ENCODE measurements at regions not wholly inside any gene's neighbourhood (a gene's known extent, or its start where the extent isn't known, plus 50 kb on each side); places are given as distances from the start of the nearest gene placed in this dataset.
"Not testable (repeated sequence)": the region's sequence is repeated elsewhere in the genome, so short reads cannot be mapped to it uniquely, and the experiment has no call there.

DNA sequence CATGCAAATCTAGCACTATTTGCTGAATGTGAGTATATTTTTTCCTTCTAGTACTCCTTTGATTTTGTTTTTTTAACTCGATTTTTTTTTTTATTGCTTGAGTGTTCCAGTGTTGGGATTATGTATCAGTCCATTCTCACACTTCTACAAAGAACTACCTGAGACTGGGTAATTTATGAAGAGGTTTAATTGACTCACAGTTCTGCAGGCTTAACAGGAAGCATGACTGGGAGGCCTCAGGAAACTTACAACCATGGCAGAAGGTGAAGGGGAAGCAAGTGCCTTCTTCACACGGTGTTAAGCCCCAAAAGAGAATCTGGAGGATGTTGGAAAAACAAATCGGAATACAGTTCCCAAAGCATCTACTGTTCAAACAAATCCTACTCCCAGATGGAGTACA lies 69.1 kb downstream of the ZNF518B start:
- not testable (repeated sequence) for DNase-seq; H3K36me3 ChIP-seq (ENCODE audit: control insufficient read depth, insufficient read depth, low read length); H3K9me3 ChIP-seq (replicated peaks; ENCODE audit: control insufficient read depth, low read depth, low read length); H3K27me3 ChIP-seq (ENCODE audit: control insufficient read depth, insufficient read depth, low read length); H3K4me1 ChIP-seq (ENCODE audit: control insufficient read depth, insufficient read depth, low read length); H3K4me3 ChIP-seq (ENCODE audit: low read length); H3K27ac ChIP-seq (ENCODE audit: low read length)
- WGBS (ENCODE audit: insufficient coverage), result no CpG with 5 or more reads among the region's 3 CpGs

DNA sequence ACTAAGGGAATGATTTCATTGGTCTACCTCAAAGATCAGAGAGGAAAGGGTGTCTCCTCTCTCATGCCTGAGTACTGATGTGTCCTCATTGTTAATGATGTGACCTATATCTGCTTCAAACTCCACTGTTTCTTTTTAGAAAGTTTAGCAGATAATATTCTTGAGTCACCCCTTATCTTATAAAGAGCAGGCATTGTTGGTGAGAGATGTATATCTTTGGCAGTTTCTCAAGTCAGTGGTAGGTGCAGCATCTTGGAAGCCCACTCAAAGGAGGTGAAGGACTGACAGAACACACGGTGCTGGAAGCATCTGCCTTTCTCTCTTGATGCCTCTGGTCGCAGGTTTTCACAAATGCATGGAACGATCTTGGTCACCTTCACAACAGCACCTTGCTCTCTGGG lies 71.2 kb downstream of the ZNF518B start:
- Histone ChIP-seq H3K4me3 (ENCODE audit: low read length) (no peak overlapping the region), H3K27ac (ENCODE audit: low read length) (no peak overlapping the region), H3K27me3 (ENCODE audit: control insufficient read depth, insufficient read depth, low read length) (no peaks in the 10 kb centered on the region), H3K9me3 (replicated peaks; ENCODE audit: control insufficient read depth, low read depth, low read length) (no peaks in the 10 kb centered on the region), H3K36me3 (ENCODE audit: control insufficient read depth, insufficient read depth, low read length) (no peaks in the 10 kb centered on the region), H3K4me1 (ENCODE audit: control insufficient read depth, insufficient read depth, low read length) (no peaks in the 10 kb centered on the region)
- WGBS (ENCODE audit: insufficient coverage), result 57% methylated on average over 1 of the region's 3 CpGs
- DNase-seq, result no peak

DNA sequence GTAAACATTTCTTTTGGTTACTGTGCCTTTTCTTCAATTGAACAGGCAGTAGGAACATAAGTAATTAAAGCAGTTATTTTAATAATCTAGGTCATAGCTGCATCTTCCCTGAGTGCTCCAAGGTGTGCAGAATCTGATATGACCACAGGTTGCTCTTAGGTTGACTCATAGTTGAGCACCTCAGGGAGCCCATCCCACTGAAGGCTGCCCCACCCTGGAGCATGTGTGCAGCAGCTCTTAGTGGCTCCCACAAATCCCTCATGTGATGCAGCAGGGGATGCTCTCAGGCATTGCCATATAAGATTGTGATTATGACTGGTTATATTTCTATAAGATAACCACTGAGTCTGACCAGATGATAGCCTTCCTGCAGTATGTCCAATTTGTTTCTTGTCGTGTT lies 72.3 kb downstream of the ZNF518B start:
- no peaks in the 10 kb centered on the region for H3K27me3 ChIP-seq (ENCODE audit: control insufficient read depth, insufficient read depth, low read length)
- no peak overlapping the region for H3K27ac ChIP-seq (ENCODE audit: low read length)
- no peak for DNase-seq
- H3K4me1 ChIP-seq (ENCODE audit: control insufficient read depth, insufficient read depth, low read length), result no peaks in the 10 kb centered on the region
- WGBS (ENCODE audit: insufficient coverage), result no CpG with 5 or more reads among the region's 1 CpG
- H3K4me3 ChIP-seq (ENCODE audit: low read length), result no peak overlapping the region
- H3K9me3 ChIP-seq (replicated peaks; ENCODE audit: control insufficient read depth, low read depth, low read length), result no peaks in the 10 kb centered on the region
- no peaks in the 10 kb centered on the region for H3K36me3 ChIP-seq (ENCODE audit: control insufficient read depth, insufficient read depth, low read length)

DNA sequence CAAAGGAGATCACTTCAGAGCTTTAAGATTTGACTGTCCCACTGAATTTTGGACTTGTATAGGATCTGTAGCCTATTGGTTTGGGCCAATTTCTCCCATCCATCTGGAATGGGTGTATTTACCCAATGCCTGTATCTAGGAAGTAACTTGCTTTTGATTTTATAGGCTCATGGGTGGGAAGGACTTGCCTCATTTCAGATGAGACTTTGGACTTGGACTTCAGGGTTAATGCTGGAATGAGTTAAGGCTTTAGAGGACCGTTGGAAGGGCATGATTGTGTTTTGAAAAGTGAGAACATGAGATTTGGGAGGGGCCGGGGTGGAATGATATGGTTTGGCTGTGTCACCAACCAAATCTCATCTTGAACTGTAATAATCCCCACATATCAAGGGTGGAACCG lies 73.8 kb downstream of the ZNF518B start:
- DNase-seq, result no peak
- WGBS (ENCODE audit: insufficient coverage), result no CpG with 5 or more reads among the region's 3 CpGs
- Histone ChIP-seq H3K36me3 (ENCODE audit: control insufficient read depth, insufficient read depth, low read length) (no peaks in the 10 kb centered on the region), H3K27ac (ENCODE audit: low read length) (no peak overlapping the region), H3K4me3 (ENCODE audit: low read length) (no peak overlapping the region), H3K9me3 (replicated peaks; ENCODE audit: control insufficient read depth, low read depth, low read length) (no peaks in the 10 kb centered on the region), H3K4me1 (ENCODE audit: control insufficient read depth, insufficient read depth, low read length) (no peaks in the 10 kb centered on the region), H3K27me3 (ENCODE audit: control insufficient read depth, insufficient read depth, low read length) (no peaks in the 10 kb centered on the region)

DNA sequence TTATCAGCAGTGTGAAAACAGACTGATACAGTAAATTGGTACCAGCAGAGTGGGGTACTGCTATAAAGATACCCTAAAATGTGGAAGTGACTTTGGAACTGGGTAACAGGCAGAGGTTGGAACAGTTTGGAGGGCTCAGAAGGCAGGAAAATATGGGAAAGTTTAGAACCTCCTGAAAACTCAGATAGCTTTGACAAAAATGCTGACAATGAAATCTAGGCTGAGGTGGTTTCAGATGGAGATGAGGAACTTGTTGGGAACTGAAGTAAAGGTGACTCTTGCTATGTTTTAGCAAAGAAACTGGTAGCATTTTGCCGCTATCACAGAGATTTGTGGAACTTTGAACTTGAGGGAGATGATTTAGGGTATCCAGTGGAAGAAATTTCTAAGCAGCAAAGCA lies 75.1 kb downstream of the ZNF518B start:
- WGBS (ENCODE audit: insufficient coverage), result 90% methylated on average over 1 of the region's 1 CpG
- H3K27me3 ChIP-seq (ENCODE audit: control insufficient read depth, insufficient read depth, low read length); H3K4me3 ChIP-seq (ENCODE audit: low read length); H3K36me3 ChIP-seq (ENCODE audit: control insufficient read depth, insufficient read depth, low read length); H3K27ac ChIP-seq (ENCODE audit: low read length); H3K9me3 ChIP-seq (replicated peaks; ENCODE audit: control insufficient read depth, low read depth, low read length); DNase-seq; H3K4me1 ChIP-seq (ENCODE audit: control insufficient read depth, insufficient read depth, low read length): not testable (repeated sequence)

DNA sequence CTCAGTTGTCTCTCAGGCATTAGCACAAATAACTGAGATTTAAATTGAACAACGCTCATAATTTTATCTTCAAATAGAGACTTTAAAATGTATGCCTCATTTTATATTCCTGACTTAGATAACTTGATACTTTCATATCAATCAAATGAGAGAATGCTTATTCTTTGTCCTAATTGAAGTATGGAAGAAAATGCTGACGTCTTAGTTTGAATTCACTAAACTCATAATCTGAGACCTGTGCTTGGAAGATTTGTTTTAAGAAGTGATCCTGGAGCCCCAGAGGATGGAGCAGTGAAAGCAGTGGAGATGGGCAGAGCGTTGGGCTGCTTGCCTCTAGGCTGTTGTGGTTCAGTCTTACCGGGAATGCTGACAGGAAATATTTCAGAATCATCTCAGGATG lies 76.1 kb downstream of the ZNF518B start:
- no peak overlapping the region for H3K27ac ChIP-seq (ENCODE audit: low read length)
- no peak overlapping the region for H3K4me3 ChIP-seq (ENCODE audit: low read length)
- H3K27me3 ChIP-seq (ENCODE audit: control insufficient read depth, insufficient read depth, low read length), result no peaks in the 10 kb centered on the region
- H3K9me3 ChIP-seq (replicated peaks; ENCODE audit: control insufficient read depth, low read depth, low read length), result no peaks in the 10 kb centered on the region
- 65% methylated on average over 2 of the region's 4 CpGs for WGBS (ENCODE audit: insufficient coverage)
- no peaks in the 10 kb centered on the region for H3K4me1 ChIP-seq (ENCODE audit: control insufficient read depth, insufficient read depth, low read length)
- no peak for DNase-seq
- H3K36me3 ChIP-seq (ENCODE audit: control insufficient read depth, insufficient read depth, low read length), result no peaks in the 10 kb centered on the region

DNA sequence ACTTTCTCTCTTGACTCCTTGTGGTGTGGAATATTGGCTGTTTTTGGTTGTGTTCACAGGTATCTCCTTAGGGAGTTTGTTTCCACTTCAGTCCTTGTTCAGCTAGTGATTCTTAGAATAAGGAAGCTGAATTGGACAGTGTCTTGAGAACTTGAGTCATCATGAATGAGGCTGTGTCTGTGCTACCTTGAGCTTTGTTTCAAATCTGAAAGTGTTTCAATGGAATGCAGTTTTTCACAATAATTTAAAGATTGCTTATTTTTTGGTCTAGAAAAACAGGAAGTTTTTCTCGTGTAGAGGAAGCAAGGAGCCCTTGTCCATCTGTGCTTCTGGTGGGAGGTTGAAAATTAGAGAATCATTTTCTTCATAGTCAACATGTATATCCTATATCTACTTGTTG lies 76.5 kb downstream of the ZNF518B start:
- Histone ChIP-seq H3K4me3 (ENCODE audit: low read length) (no peak overlapping the region), H3K36me3 (ENCODE audit: control insufficient read depth, insufficient read depth, low read length) (no peaks in the 10 kb centered on the region), H3K4me1 (ENCODE audit: control insufficient read depth, insufficient read depth, low read length) (no peaks in the 10 kb centered on the region), H3K9me3 (replicated peaks; ENCODE audit: control insufficient read depth, low read depth, low read length) (no peaks in the 10 kb centered on the region), H3K27me3 (ENCODE audit: control insufficient read depth, insufficient read depth, low read length) (no peaks in the 10 kb centered on the region), H3K27ac (ENCODE audit: low read length) (no peak overlapping the region)
- no CpG with 5 or more reads among the region's 1 CpG for WGBS (ENCODE audit: insufficient coverage)
- DNase-seq, result no peak

DNA sequence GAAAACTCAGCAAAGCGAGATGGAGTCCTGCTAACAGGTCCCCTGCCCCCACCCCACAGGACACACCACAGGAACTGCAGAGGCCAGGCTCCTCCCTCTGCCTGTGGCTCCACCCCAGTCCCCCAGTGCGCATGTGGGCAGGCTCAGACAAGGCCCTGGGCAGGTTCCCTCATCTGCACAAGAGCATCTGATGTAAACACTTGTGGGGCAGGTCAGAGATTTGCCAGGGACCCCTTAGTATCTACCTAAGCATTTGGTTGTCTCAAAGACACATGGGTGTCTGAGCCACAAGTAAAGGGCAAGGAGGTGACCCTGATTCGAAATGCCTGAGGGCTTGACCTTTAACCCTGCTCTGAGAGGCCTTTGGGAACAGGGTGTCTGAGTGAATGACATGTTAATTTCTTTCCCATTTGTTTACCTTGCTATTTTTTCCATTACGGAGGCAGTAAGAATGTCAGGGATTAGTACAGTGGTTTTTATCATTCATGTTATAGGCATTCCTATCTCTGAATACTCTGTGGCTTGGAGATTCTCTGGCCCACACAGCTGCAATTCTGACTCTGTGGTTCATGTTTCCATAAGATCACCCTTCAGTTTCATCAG lies 85.3 kb downstream of the ZNF518B start:
- H3K27ac ChIP-seq (ENCODE audit: low read length), result no peak overlapping the region
- no peaks in the 10 kb centered on the region for H3K9me3 ChIP-seq (replicated peaks; ENCODE audit: control insufficient read depth, low read depth, low read length)
- WGBS (ENCODE audit: insufficient coverage), result 88% methylated on average over 1 of the region's 4 CpGs
- H3K36me3 ChIP-seq (ENCODE audit: control insufficient read depth, insufficient read depth, low read length), result no peaks in the 10 kb centered on the region
- DNase-seq, result no peak
- no peaks in the 10 kb centered on the region for H3K27me3 ChIP-seq (ENCODE audit: control insufficient read depth, insufficient read depth, low read length)
- H3K4me1 ChIP-seq (ENCODE audit: control insufficient read depth, insufficient read depth, low read length), result no peaks in the 10 kb centered on the region
- no peak overlapping the region for H3K4me3 ChIP-seq (ENCODE audit: low read length)

DNA sequence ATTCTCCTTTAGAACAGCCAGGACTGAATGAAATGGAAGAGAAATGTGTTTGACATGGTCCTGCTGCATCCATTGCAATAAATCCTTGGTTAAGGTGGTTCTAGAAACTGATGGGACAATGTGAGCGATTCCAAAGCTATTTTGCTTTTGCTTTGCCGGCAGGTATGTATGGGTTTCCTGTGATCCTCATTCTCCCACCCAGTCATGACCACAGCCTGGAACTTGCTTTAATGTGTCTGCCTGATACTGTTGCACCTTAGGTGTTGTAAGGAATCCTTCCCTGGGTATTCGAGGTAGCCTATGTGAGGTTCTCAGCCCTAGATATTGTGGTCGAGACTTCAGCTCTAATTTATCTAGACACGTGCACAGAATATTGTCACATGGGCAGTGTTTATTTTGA lies 86.1 kb downstream of the ZNF518B start:
- Histone ChIP-seq H3K4me1 (ENCODE audit: control insufficient read depth, insufficient read depth, low read length) (no peaks in the 10 kb centered on the region), H3K4me3 (ENCODE audit: low read length) (no peak overlapping the region), H3K27me3 (ENCODE audit: control insufficient read depth, insufficient read depth, low read length) (no peaks in the 10 kb centered on the region), H3K36me3 (ENCODE audit: control insufficient read depth, insufficient read depth, low read length) (no peaks in the 10 kb centered on the region), H3K9me3 (replicated peaks; ENCODE audit: control insufficient read depth, low read depth, low read length) (no peaks in the 10 kb centered on the region), H3K27ac (ENCODE audit: low read length) (no peak overlapping the region)
- no CpG with 5 or more reads among the region's 5 CpGs for WGBS (ENCODE audit: insufficient coverage)
- no peak for DNase-seq

DNA sequence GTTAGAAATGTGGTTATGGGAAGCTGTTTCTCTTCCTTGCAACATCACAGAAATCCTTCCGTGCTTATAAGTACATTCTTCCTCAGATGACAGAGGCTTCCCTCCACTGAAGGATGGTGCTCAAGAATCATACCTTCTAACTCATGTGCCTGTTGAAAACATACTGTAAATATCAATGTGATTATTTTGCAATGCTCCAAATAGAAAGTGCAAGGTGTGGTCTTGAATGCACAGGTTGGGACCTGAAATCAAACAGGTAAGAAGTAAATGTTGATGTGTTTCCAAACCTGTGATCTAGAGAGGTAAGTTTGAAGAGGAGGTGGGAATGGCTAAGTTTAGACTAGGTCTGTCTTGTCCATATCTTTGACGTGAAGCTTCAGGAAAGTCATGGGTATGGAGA lies 87.7 kb downstream of the ZNF518B start:
- 100% methylated on average over 1 of the region's 2 CpGs for WGBS (ENCODE audit: insufficient coverage)
- Histone ChIP-seq H3K27me3 (ENCODE audit: control insufficient read depth, insufficient read depth, low read length) (no peaks in the 10 kb centered on the region), H3K27ac (ENCODE audit: low read length) (no peak overlapping the region), H3K36me3 (ENCODE audit: control insufficient read depth, insufficient read depth, low read length) (no peaks in the 10 kb centered on the region), H3K4me1 (ENCODE audit: control insufficient read depth, insufficient read depth, low read length) (no peaks in the 10 kb centered on the region), H3K9me3 (replicated peaks; ENCODE audit: control insufficient read depth, low read depth, low read length) (no peaks in the 10 kb centered on the region), H3K4me3 (ENCODE audit: low read length) (no peak overlapping the region)
- DNase-seq, result no peak

DNA sequence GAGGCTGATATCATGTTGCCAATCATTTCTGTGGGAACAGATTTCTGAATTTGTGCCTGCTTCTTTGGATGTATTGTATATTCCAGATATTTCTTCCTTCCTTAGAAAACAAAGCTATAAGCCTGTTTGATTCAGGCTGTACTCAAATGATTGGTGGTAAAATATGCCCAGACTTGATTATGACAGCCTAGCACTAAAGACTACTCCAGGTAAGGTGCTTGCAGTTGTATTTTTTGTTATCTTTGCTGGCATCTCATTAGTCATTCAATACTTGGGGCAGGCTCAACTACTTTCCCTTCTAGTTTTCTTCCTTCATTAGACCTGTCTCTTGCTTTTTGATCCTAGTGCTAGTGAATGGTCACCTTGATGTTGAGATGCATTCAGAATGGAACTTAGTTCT lies 90.6 kb downstream of the ZNF518B start:
- H3K36me3 ChIP-seq (ENCODE audit: control insufficient read depth, insufficient read depth, low read length), result no peaks in the 10 kb centered on the region
- DNase-seq, result no peak
- H3K4me1 ChIP-seq (ENCODE audit: control insufficient read depth, insufficient read depth, low read length), result no peaks in the 10 kb centered on the region
- H3K4me3 ChIP-seq (ENCODE audit: low read length), result no peak overlapping the region
- H3K9me3 ChIP-seq (replicated peaks; ENCODE audit: control insufficient read depth, low read depth, low read length), result no peaks in the 10 kb centered on the region
- H3K27me3 ChIP-seq (ENCODE audit: control insufficient read depth, insufficient read depth, low read length), result no peaks in the 10 kb centered on the region
- H3K27ac ChIP-seq (ENCODE audit: low read length), result no peak overlapping the region
